GM12875 (cell line): ENCODE measurements at regions not wholly inside any gene's neighbourhood (a gene's known extent, or its start where the extent isn't known, plus 50 kb on each side); places are given as distances from the start of the nearest gene placed in this dataset.
A peak's percentile ranks its signal among the peaks of the same experiment; 100 is the strongest.

Experiments
- H3K4me3 ChIP-seq: one replicate; pipeline ENCODE4 v1.5.1; 2011; ENCODE audit warnings: low read depth, low read length, control low read depth
- CTCF ChIP-seq: IDR thresholded peaks from 2 replicates; pipeline ENCODE4 v1.5.1; 2011; ENCODE audit warnings: low read depth, mild to moderate bottlenecking, control low read depth, inconsistent platforms, low read length, moderate library complexity, borderline replicate concordance; ENCODE audit not compliant: insufficient read depth

GRCh38 chr20:4095639-4096038, 53.0 kb upstream of the SMOX start:
- H3K4me3 ChIP-seq = no peak overlapping the region
- TF ChIP-seq CTCF = no peak

- H3K4me3 ChIP-seq = no peak overlapping the region
- TF ChIP-seq CTCF = peak; percentile 72
These were observed 56.8 kb upstream of the SMOX start for GRCh38 chr20:4091490-4092479.

GRCh38 chr20:4090756-4091489, 57.7 kb upstream of the SMOX start:
- TF ChIP-seq CTCF = no peak
- no peak overlapping the region for H3K4me3 ChIP-seq

GRCh38 chr20:4089756-4090487, 58.7 kb upstream of the SMOX start:
- no peak for TF ChIP-seq CTCF
- H3K4me3 ChIP-seq = no peak overlapping the region

GRCh38 chr20:4088766-4089165, 59.9 kb upstream of the SMOX start:
- TF ChIP-seq CTCF = no peak
- no peak overlapping the region for H3K4me3 ChIP-seq

GRCh38 chr20:4087923-4088322, 60.7 kb upstream of the SMOX start:
- TF ChIP-seq CTCF = no peak
- H3K4me3 ChIP-seq = no peak overlapping the region
